ENCODE measurements at regions not wholly inside any gene's neighbourhood (a gene's known extent, or its start where the extent isn't known, plus 50 kb on each side); places are given as distances from the start of the nearest gene placed in this dataset.
"Not testable (repeated sequence)": the region's sequence is repeated elsewhere in the genome, so short reads cannot be mapped to it uniquely, and the experiment has no call there.

DNA sequence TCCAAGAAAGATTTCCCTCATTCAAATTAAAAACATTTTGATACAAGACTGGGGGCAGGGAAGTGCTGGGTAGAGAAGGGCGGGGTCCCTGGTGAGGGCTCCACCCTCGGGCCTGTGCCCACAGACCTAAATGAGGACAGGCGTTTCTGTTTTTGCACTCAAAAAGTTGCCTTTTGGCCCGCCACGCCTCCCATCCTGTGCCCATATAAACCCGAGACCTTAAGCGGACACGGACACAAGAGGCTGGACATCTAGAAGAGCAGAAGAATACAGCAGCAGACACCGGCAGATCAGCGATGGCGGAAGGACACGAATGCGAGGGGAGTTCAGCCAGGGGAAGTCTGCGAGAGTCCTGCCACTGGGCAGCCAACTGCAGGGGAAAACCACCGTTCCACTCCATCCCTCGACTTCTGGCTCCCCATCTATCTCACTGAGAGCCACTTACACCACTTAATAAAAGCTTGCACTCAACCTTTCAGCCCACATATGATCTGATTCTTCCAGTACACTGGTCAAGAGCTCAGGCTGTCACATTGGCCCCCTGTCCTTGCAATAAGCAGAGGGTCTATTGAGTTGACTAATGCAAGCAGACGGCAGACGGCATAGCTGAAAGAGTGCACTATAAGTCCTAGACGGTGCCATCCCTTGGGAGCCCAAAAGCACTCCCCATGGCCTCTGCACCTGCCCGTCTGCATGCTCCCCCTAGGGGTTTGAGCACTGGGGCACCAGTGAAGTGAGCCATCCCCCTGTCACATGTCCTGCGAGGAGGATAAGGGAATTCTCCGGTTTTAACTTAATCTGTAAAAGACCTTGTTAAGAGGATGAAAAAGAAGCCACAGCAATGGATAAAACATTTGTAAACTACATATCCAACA lies 181.8 kb upstream of the PRSS1 start:
- TF ChIP-seq, protein P1, sequence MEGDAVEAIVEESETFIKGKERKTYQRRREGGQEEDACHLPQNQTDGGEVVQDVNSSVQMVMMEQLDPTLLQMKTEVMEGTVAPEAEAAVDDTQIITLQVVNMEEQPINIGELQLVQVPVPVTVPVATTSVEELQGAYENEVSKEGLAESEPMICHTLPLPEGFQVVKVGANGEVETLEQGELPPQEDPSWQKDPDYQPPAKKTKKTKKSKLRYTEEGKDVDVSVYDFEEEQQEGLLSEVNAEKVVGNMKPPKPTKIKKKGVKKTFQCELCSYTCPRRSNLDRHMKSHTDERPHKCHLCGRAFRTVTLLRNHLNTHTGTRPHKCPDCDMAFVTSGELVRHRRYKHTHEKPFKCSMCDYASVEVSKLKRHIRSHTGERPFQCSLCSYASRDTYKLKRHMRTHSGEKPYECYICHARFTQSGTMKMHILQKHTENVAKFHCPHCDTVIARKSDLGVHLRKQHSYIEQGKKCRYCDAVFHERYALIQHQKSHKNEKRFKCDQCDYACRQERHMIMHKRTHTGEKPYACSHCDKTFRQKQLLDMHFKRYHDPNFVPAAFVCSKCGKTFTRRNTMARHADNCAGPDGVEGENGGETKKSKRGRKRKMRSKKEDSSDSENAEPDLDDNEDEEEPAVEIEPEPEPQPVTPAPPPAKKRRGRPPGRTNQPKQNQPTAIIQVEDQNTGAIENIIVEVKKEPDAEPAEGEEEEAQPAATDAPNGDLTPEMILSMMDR (IDR thresholded peaks at IDR 0.05; ENCODE audit: low read depth, low read length), result no peak
- no peak overlapping the region for H3K4me3 ChIP-seq (ENCODE audit: low read depth, low read length)

DNA sequence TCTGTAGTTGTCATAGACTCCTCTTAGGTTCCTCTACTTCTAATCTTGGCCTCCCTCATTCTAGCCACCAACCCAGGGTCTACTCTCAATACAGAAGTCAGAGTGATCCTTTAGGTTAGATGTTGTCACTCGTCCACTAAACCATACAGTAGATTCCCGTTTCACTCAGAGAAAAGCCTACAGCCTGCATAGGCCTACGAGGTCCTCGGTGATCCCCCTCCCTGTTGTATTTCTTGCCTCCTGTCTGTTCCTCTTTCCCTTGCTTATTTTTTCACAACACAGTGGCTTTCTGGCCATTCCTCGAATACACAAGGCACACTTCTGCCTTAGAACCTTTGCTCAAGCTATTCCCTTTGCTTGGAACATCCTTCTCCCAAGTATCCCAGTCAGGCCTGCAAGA lies 183.0 kb upstream of the PRSS1 start:
- TF ChIP-seq, protein P1 (IDR thresholded peaks at IDR 0.05; ENCODE audit: low read depth, low read length), result no peak
- H3K4me3 ChIP-seq (ENCODE audit: low read depth, low read length), result no peak overlapping the region

DNA sequence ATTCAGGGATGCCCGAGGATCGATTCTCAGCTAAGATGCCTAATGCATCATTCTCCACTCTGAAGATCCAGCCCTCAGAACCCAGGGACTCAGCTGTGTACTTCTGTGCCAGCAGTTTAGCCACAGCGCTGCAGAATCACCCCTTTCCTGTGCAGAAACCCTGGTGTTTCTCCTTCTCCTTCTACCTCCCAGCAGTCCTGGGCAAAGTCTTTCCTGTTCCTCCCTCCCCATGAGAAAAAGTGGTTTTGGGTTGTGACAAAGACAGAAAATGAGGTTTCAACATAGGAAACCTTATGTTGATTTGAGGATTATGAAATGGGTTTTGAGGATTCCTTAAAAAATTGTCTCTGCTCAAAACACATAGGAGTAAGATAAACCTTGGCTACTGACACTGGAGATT lies 185.1 kb upstream of the PRSS1 start:
- H3K4me3 ChIP-seq (ENCODE audit: low read depth, low read length), result not testable (repeated sequence)

DNA sequence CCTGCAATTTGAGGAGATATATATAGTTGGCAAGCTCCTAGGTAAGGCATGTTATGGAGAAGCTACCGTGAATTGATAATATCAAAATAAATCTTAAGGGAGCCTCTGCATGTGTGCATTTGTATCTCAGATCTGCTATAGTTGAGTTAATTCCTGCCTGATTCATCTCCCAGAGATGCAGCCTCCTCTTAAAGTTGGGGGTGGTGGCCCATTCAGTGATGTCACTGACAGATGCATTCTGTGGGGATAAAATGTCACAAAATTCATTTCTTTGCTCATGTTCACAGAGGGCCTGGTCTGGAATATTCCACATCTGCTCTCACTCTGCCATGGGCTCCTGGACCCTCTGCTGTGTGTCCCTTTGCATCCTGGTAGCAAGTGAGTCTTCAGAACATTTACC lies 185.8 kb upstream of the PRSS1 start:
- TF ChIP-seq, protein P1 (IDR thresholded peaks at IDR 0.05; ENCODE audit: low read depth, low read length), result no peak

DNA sequence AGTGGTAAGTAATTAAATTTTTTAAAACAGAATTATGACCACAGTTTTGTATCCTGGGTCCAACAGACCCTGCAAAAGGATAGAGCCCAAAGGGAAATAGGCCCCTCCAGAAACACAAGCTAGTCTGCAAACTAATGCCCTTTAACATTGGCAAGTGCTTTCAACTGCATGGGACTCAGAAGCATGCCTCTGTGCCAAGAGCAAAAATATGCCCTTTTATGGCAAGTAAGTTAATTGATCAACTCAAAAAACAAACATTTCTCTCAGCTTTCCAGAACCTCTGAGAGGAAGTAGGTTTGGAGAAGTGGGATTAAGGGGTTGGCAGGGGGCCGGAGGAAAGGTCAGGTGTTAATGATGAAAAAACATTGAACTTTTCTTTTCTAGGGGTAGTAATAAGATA lies 186.6 kb upstream of the PRSS1 start:
- TF ChIP-seq, protein P1 (IDR thresholded peaks at IDR 0.05; ENCODE audit: low read depth, low read length), result no peak
- no peak overlapping the region for H3K4me3 ChIP-seq (ENCODE audit: low read depth, low read length)

More for the DNA sequence above, 185.8 kb upstream of the PRSS1 start:
- H3K4me3 ChIP-seq (ENCODE audit: low read depth, low read length), result no peak overlapping the region

DNA sequence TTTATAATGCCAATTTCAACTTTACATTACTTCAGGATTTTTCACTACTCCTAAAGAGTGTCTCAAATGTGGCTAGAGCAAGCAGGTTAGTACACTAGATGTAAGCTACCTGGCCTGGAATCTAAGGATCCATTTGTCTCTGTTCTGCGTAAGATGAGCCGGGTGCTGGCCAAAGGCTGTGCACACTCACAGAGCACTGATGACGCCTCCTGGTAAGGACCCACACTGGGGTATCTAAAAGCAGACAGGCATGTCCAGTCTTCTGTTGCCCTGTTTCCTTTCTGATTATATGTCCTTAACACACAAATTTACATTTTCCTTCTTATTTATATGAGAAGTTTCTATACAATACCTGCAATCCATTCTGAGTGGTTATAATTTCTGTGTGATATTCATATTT lies 187.9 kb upstream of the PRSS1 start:
- not testable (repeated sequence) for H3K4me3 ChIP-seq (ENCODE audit: low read depth, low read length)

DNA sequence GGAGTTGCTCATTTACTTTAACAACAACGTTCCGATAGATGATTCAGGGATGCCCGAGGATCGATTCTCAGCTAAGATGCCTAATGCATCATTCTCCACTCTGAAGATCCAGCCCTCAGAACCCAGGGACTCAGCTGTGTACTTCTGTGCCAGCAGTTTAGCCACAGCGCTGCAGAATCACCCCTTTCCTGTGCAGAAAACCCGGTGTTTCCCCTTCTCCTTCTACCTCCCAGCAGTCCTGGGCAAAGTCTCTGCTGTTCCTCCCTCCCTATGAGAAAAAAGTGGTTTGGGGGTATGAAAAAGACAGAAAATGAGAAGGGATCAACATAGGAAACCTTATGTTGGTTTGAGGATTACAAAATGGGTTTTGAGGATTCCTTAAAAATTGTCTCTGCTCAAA lies 188.5 kb upstream of the PRSS1 start:
- 0 out of 2 replicates have a peak overlapping the region, but pooled peaks have one; percentile 6 for H3K4me3 ChIP-seq (ENCODE audit: low read depth, low read length)

DNA sequence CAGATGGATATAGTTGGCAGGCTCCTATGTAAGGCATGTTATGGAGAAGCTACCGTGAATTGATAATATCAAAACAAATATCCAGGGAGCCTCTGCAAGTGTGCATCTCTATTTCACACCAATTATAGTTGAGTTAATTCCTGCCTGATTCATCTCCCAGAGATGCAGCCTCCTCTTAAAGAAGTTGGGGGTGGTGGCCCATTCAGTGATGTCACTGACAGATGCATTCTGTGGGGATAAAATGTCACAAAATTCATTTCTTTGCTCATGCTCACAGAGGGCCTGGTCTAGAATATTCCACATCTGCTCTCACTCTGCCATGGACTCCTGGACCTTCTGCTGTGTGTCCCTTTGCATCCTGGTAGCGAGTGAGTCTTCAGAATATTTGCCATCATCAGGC lies 189.1 kb upstream of the PRSS1 start:
- H3K4me3 ChIP-seq (ENCODE audit: low read depth, low read length), result no peak overlapping the region
- TF ChIP-seq, protein P1 (IDR thresholded peaks at IDR 0.05; ENCODE audit: low read depth, low read length), result no peak

DNA sequence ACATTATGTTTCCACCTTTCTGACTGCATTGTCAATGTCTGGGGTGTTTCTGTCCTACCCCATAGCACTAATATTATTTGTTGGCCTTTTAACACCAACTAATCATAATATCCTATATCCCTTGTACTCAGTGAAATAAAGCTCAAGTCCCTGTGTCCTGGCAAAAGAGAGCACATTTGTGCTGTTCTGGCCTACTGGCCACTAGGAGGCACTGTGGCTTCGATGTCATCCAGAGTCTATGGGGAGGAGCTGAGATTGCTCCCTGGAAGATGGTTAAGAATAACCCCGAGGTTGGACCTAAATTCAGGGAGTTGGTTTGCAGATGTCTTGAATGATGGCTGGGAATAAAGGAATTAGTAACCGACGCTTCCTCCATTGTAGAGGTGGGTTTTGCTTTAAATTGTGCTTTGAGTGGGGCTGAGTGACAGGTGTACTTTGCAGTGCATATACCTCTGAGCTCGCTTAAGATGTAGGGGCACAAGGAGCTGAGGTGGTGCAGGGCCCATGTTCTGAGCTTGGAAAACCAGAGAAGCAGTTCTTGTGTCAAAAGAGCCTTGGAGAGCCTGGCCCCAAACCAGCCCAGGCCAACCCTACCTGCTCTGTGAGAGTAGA lies 191.2 kb upstream of the PRSS1 start:
- TF ChIP-seq, protein P1 (IDR thresholded peaks at IDR 0.05; ENCODE audit: low read depth, low read length), result peak; percentile 66
- no peak overlapping the region for H3K4me3 ChIP-seq (ENCODE audit: low read depth, low read length)
